IMR-90 (cell line): ENCODE measurements at regions not wholly inside any gene's neighbourhood (a gene's known extent, or its start where the extent isn't known, plus 50 kb on each side); places are given as distances from the start of the nearest gene placed in this dataset.

ENCODE experiments used
- BHLHE40 ChIP-seq: fragments of 150-350 bp; IDR thresholded peaks from 2 replicates; pipeline ENCODE4 v1.6.1; 2016; ENCODE audit warnings: mild to moderate bottlenecking, low read depth, low read length
- CEBPB ChIP-seq: IDR thresholded peaks from 2 replicates; pipeline ENCODE4 v1.6.1; 2012; ENCODE audit warnings: low read depth, low read length, improper control_type of control experiment
- CHD1 ChIP-seq: IDR thresholded peaks from 2 replicates; pipeline ENCODE4 v1.6.1; 2012; ENCODE audit warnings: low read depth, low read length, improper control_type of control experiment
- MXI1 ChIP-seq: IDR thresholded peaks from 2 replicates; pipeline ENCODE4 v1.6.1; 2012; ENCODE audit warnings: low read depth, mild to moderate bottlenecking, low read length, moderate library complexity, borderline replicate concordance
- POLR2A ChIP-seq: IDR thresholded peaks from 2 replicates; pipeline ENCODE4 v1.6.1; 2012; ENCODE audit warnings: mild to moderate bottlenecking, low read depth, low read length
- TF ChIP-seq, protein P1 (sequence below): conservative IDR thresholded peaks from 2 replicates; pipeline ENCODE4 v1.5.1; 2012; ENCODE audit warnings: mild to moderate bottlenecking, low read depth, low read length, improper control_type of control experiment
- TF ChIP-seq, protein P2 (sequence below): fragments of 150-350 bp; IDR thresholded peaks from 2 replicates; pipeline ENCODE4 v1.6.1; 2017; ENCODE audit warnings: mild to moderate bottlenecking, antibody characterized with exemption, low read length, low read depth

DNA sequence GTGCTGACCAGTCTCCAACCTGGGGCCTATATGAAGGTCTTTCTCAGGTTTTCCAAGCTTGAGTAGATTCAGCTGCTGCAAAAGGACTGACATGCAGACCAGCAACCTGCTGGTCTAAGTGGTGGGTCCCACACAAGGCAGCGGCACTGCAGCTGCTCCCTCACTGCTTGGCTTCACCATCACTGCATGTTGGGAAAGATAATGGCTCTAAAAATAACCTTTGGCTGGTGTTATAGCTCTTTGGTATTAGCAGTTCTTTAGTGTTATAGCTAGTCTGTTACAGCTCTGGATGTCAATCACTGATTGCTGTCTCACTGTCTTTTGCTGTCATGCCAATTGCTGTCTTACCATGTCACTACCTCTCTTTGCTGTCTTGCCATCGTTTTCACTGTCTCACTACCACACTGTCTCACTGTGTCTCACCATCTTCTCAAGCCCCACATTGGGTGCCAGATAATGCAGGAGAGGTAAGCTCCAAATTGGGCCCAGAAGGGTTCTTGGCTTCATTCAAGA lies 726.4 kb downstream of the TENT5A start:
- TF ChIP-seq, protein P1, sequence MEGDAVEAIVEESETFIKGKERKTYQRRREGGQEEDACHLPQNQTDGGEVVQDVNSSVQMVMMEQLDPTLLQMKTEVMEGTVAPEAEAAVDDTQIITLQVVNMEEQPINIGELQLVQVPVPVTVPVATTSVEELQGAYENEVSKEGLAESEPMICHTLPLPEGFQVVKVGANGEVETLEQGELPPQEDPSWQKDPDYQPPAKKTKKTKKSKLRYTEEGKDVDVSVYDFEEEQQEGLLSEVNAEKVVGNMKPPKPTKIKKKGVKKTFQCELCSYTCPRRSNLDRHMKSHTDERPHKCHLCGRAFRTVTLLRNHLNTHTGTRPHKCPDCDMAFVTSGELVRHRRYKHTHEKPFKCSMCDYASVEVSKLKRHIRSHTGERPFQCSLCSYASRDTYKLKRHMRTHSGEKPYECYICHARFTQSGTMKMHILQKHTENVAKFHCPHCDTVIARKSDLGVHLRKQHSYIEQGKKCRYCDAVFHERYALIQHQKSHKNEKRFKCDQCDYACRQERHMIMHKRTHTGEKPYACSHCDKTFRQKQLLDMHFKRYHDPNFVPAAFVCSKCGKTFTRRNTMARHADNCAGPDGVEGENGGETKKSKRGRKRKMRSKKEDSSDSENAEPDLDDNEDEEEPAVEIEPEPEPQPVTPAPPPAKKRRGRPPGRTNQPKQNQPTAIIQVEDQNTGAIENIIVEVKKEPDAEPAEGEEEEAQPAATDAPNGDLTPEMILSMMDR = no peak
- TF ChIP-seq, protein P2, sequence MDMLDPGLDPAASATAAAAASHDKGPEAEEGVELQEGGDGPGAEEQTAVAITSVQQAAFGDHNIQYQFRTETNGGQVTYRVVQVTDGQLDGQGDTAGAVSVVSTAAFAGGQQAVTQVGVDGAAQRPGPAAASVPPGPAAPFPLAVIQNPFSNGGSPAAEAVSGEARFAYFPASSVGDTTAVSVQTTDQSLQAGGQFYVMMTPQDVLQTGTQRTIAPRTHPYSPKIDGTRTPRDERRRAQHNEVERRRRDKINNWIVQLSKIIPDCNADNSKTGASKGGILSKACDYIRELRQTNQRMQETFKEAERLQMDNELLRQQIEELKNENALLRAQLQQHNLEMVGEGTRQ = no peak
- TF ChIP-seq POLR2A = no peak
- TF ChIP-seq CHD1 = no peak
- no peak for TF ChIP-seq MXI1
- TF ChIP-seq CEBPB = no peak
- no peak for TF ChIP-seq BHLHE40
